GM23248 (cell line): ENCODE measurements at regions not wholly inside any gene's neighbourhood (a gene's known extent, or its start where the extent isn't known, plus 50 kb on each side); places are given as distances from the start of the nearest gene placed in this dataset.

Source experiments
- EZH2 ChIP-seq: fragments of 200-600 bp; sonication (generic); IDR thresholded peaks from 2 replicates; pipeline ENCODE4 v1.6.1; 2018; ENCODE audit warnings: antibody characterized with exemption, mild to moderate bottlenecking; ENCODE audit not compliant: insufficient read depth, poor library complexity, severe bottlenecking
- EZH2phosphoT487 ChIP-seq: fragments of 200-600 bp; sonication (generic); IDR thresholded peaks from 2 replicates; pipeline ENCODE4 v1.6.1; 2018; ENCODE audit warnings: antibody characterized with exemption, moderate library complexity, mild to moderate bottlenecking, low read depth; ENCODE audit not compliant: insufficient read depth

- no peak for TF ChIP-seq EZH2phosphoT487
- no peak for TF ChIP-seq EZH2
These were observed 316.3 kb downstream of the OXSM start for GRCh38 chr3:26106228-26106627.
